OCI-LY3 (cell line): ENCODE measurements at regions not wholly inside any gene's neighbourhood (a gene's known extent, or its start where the extent isn't known, plus 50 kb on each side); places are given as distances from the start of the nearest gene placed in this dataset.

Experiments
- H2AFZ ChIP-seq: fragments of 200-600, 300-600 bp; shearing (Covaris generic); 2 replicates; pipeline ENCODE4 v1.6.0; 2014; ENCODE audit warnings: antibody characterized with exemption, low read depth, low read length
- H3K27ac ChIP-seq: fragments of 200-600, 300-600 bp; sonication (generic); 2 replicates; pipeline ENCODE4 v1.5.1; 2014; ENCODE audit warnings: mild to moderate bottlenecking, low read length, moderate library complexity, mixed read lengths
- H3K27me3 ChIP-seq: fragments of 200-600, 300-600 bp; sonication (generic); 2 replicates; pipeline ENCODE4 v1.6.1; 2014; ENCODE audit warnings: low read depth, low read length, mixed read lengths
- H3K36me3 ChIP-seq: fragments of 200-600, 300-600 bp; sonication (generic); replicated peaks from 2 replicates; pipeline ENCODE3; 2014; ENCODE audit warnings: low read depth, low read length, mixed read lengths
- H3K4me1 ChIP-seq: fragments of 300-600, 200-600 bp; sonication (generic); 2 replicates; pipeline ENCODE4 v1.6.1; 2014; ENCODE audit warnings: low read length, mixed read lengths
- H3K4me2 ChIP-seq: fragments of 200-600, 300-600 bp; sonication (generic); 2 replicates; pipeline ENCODE4 v1.6.1; 2014; ENCODE audit warnings: low read length, mixed read lengths
- H3K4me3 ChIP-seq: fragments of 300-600, 200-600 bp; sonication (generic); 2 replicates; pipeline ENCODE4 v1.5.1; 2014; ENCODE audit warnings: antibody characterized with exemption, mild to moderate bottlenecking, low read length, moderate library complexity
- H3K79me2 ChIP-seq: fragments of 300-600, 200-600 bp; shearing (Covaris generic); 2 replicates; pipeline ENCODE4 v1.6.1; 2014; ENCODE audit warnings: mild to moderate bottlenecking, low read length, mixed read lengths
- H3K9ac ChIP-seq: fragments of 300-600, 200-600 bp; shearing (Covaris generic); 2 replicates; pipeline ENCODE4 v1.6.0; 2014; ENCODE audit warnings: mild to moderate bottlenecking, low read length, moderate library complexity
- H3K9me3 ChIP-seq: fragments of 200-600, 300-600 bp; shearing (Covaris generic); 2 replicates; pipeline ENCODE4 v1.6.1; 2014; ENCODE audit warnings: low read length, mixed read lengths; ENCODE audit not compliant: insufficient read depth
- H4K20me1 ChIP-seq: fragments of 200-600, 300-600 bp; sonication (generic); 2 replicates; pipeline ENCODE4 v1.6.1; 2016; ENCODE audit warnings: low read length, mixed read lengths; ENCODE audit not compliant: insufficient read depth
- EZH2phosphoT487 ChIP-seq: fragments of 200-600 bp; shearing (Covaris generic); IDR thresholded peaks from 2 replicates; pipeline ENCODE4 v1.6.1; 2018; ENCODE audit warnings: antibody characterized with exemption, mixed run types, low read depth
- TF ChIP-seq, protein P1 (sequence below): fragments of 200-600, 300-600 bp; sonication (generic); IDR thresholded peaks from 2 replicates; pipeline ENCODE4 v1.5.1; 2014; ENCODE audit warnings: antibody characterized with exemption, low read length, low read depth

GRCh38 chrY:8677336-8677935 is 659.8 kb upstream of the TSPY4 start:
- H2AFZ ChIP-seq: no peak overlapping the region
- no peak overlapping the region for H3K27ac ChIP-seq
- TF ChIP-seq, protein P1, sequence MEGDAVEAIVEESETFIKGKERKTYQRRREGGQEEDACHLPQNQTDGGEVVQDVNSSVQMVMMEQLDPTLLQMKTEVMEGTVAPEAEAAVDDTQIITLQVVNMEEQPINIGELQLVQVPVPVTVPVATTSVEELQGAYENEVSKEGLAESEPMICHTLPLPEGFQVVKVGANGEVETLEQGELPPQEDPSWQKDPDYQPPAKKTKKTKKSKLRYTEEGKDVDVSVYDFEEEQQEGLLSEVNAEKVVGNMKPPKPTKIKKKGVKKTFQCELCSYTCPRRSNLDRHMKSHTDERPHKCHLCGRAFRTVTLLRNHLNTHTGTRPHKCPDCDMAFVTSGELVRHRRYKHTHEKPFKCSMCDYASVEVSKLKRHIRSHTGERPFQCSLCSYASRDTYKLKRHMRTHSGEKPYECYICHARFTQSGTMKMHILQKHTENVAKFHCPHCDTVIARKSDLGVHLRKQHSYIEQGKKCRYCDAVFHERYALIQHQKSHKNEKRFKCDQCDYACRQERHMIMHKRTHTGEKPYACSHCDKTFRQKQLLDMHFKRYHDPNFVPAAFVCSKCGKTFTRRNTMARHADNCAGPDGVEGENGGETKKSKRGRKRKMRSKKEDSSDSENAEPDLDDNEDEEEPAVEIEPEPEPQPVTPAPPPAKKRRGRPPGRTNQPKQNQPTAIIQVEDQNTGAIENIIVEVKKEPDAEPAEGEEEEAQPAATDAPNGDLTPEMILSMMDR: no peak
- TF ChIP-seq EZH2phosphoT487: no peak
- no peaks in the 10 kb centered on the region for H3K9me3 ChIP-seq
- no peaks in the 10 kb centered on the region for H3K36me3 ChIP-seq
- H4K20me1 ChIP-seq: no peaks in the 10 kb centered on the region
- H3K9ac ChIP-seq: no peak overlapping the region
- no peaks in the 10 kb centered on the region for H3K4me1 ChIP-seq
- no peak overlapping the region for H3K4me2 ChIP-seq
- no peak overlapping the region for H3K4me3 ChIP-seq
- H3K27me3 ChIP-seq: no peaks in the 10 kb centered on the region
- H3K79me2 ChIP-seq: no peaks in the 10 kb centered on the region

- no peaks in the 10 kb centered on the region for H3K27me3 ChIP-seq
- no peak overlapping the region for H2AFZ ChIP-seq
- no peak overlapping the region for H3K27ac ChIP-seq
- no peaks in the 10 kb centered on the region for H3K36me3 ChIP-seq
- no peak overlapping the region for H3K4me2 ChIP-seq
- no peaks in the 10 kb centered on the region for H3K4me1 ChIP-seq
- no peaks in the 10 kb centered on the region for H4K20me1 ChIP-seq
- H3K9me3 ChIP-seq: no peaks in the 10 kb centered on the region
- H3K9ac ChIP-seq: no peak overlapping the region
- no peak for TF ChIP-seq EZH2phosphoT487
- TF ChIP-seq, protein P1: no peak
- no peaks in the 10 kb centered on the region for H3K79me2 ChIP-seq
- no peak overlapping the region for H3K4me3 ChIP-seq
Measured at GRCh38 chrY:8687154-8687553, 650.1 kb upstream of the TSPY4 start.

DNA sequence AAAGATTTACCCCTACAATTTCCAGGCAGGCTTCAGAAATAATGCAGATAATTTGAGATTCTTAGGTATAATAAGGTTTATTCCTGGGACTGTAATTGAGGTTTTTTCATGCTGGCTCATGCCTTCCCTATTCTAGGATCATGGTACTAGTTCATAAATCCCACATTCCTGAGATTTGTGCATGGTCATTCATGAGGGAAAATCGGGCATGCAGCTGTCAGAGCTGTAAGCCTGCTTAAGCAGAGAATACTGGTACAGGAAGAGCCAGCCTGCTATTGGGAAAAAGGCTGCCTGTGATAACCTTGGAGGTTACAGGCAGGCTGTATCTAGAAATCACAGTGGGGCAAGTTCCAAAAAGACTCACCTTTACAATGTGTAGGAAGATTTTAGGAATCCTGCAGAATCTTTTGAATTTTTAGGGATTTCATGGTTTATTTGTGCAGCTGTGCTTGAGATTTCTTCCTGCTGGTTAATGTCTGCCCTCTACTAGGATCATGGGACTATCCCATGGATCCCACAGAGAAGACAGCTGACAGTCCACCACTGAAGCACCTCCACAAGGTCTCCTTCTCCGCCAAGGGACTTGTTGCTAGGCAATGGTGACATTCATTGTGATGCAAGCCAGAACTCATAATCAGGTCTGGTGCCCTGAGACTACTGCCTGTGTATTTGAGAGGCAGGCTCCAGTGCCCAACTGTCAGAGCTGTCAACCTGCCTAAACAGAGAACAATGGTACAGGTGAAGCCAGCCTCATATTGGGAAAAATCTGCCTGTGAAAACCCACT is 646.2 kb upstream of the TSPY4 start:
- Histone ChIP-seq H3K36me3 (no peaks in the 10 kb centered on the region), H3K4me2 (no peak overlapping the region), H3K4me3 (no peak overlapping the region), H3K9ac (no peak overlapping the region), H3K27ac (no peak overlapping the region), H4K20me1 (no peaks in the 10 kb centered on the region), H3K9me3 (no peaks in the 10 kb centered on the region), H3K27me3 (no peaks in the 10 kb centered on the region), H3K4me1 (no peaks in the 10 kb centered on the region), H3K79me2 (no peaks in the 10 kb centered on the region), H2AFZ (no peak overlapping the region)
- no peak for TF ChIP-seq EZH2phosphoT487
- TF ChIP-seq, protein P1: no peak

GRCh38 chrY:8698571-8698970 is 638.7 kb upstream of the TSPY4 start:
- Histone ChIP-seq H2AFZ (no peak overlapping the region), H3K4me2 (no peak overlapping the region), H3K4me3 (no peak overlapping the region), H3K27me3 (no peaks in the 10 kb centered on the region), H3K9me3 (no peaks in the 10 kb centered on the region), H3K27ac (no peak overlapping the region), H3K9ac (no peak overlapping the region), H3K36me3 (no peaks in the 10 kb centered on the region), H3K4me1 (no peaks in the 10 kb centered on the region), H4K20me1 (no peaks in the 10 kb centered on the region), H3K79me2 (no peaks in the 10 kb centered on the region)
- TF ChIP-seq EZH2phosphoT487: no peak
- TF ChIP-seq, protein P1: no peak
